ENCODE measurements at regions not wholly inside any gene's neighbourhood (a gene's known extent, or its start where the extent isn't known, plus 50 kb on each side); places are given as distances from the start of the nearest gene placed in this dataset.

DNA sequence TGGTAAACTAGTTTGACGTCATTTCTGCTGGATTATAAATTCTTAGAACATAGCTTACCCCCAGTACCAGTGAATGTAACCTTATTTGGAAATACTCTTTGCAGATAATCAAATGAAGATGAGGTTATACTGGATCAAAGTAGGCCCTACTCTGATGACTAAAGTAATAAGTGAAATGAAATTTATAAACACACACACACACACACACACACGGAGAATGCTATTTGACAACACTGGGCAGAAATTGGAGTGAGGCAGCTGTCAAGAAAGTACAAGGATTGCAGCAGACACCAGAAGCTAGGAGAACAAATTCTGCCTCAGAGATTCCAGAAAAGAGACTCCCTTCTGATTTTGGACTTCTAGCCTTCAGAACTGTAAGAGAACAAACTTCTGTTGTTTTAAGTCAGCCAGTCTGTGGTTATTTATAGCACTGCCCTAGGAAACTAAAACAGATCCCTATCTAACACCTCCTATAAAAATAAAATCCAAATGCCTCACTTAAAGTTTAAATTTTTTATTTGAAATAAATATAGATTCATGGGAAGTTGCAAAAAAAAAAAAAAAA, 448.6 kb downstream of the PCDH18 start:
- no peak for TF ChIP-seq EP300 (IDR thresholded peaks at IDR 0.05)
- TF ChIP-seq POLR2AphosphoS5 (IDR thresholded peaks at IDR 0.05): no peak
- TF ChIP-seq, protein P1, sequence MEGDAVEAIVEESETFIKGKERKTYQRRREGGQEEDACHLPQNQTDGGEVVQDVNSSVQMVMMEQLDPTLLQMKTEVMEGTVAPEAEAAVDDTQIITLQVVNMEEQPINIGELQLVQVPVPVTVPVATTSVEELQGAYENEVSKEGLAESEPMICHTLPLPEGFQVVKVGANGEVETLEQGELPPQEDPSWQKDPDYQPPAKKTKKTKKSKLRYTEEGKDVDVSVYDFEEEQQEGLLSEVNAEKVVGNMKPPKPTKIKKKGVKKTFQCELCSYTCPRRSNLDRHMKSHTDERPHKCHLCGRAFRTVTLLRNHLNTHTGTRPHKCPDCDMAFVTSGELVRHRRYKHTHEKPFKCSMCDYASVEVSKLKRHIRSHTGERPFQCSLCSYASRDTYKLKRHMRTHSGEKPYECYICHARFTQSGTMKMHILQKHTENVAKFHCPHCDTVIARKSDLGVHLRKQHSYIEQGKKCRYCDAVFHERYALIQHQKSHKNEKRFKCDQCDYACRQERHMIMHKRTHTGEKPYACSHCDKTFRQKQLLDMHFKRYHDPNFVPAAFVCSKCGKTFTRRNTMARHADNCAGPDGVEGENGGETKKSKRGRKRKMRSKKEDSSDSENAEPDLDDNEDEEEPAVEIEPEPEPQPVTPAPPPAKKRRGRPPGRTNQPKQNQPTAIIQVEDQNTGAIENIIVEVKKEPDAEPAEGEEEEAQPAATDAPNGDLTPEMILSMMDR (IDR thresholded peaks at IDR 0.05): no peak
- no peak for TF ChIP-seq POLR2A (IDR thresholded peaks at IDR 0.05)
- 58 to 70% methylated on average over 2 of the region's 2 CpGs for WGBS, 2 donors

DNA sequence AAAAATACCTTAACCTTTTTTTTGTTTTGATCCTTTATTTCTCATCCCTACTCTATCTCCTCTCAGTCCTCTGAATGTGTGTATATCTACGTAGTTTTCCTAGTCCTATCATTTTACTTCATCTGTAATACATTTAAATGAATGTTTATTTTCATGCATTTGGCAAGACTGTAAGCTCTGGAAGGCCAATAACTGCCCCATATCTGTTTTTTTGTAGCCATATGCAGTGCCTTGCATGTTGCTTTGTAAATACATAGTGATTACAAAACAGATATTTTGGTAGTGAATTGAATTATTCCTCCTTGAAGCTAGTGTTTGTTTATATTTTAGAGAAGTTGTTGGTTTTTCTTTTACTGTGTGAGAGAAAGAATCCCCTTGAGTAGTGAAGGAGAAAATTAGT, 450.2 kb downstream of the PCDH18 start:
- Histone ChIP-seq H3K36me3 (no peaks in the 10 kb centered on the region), H3K4me3 (no peak overlapping the region), H3K27ac (no peak overlapping the region), H3K27me3 (no peaks in the 10 kb centered on the region), H3K9me3 (no peaks in the 10 kb centered on the region), H3K4me1 (no peaks in the 10 kb centered on the region)
- TF ChIP-seq POLR2A (IDR thresholded peaks at IDR 0.05): no peak
- TF ChIP-seq POLR2AphosphoS5 (IDR thresholded peaks at IDR 0.05): no peak
- TF ChIP-seq, protein P1 (IDR thresholded peaks at IDR 0.05): no peak
- TF ChIP-seq EP300 (IDR thresholded peaks at IDR 0.05): no peak
- DNase-seq: no peak
- no peak for ATAC-seq (ENCODE audit: low FRiP score in 2 of 2)
- 63 to 73% methylated on average over 1 of the region's 1 CpG for WGBS, 2 donors

More for the DNA sequence above, 448.6 kb downstream of the PCDH18 start:
- no peaks in the 10 kb centered on the region for H3K27me3 ChIP-seq
- DNase-seq: no peak
- H3K4me3 ChIP-seq: no peak overlapping the region
- no peak overlapping the region for H3K27ac ChIP-seq
- no peaks in the 10 kb centered on the region for H3K36me3 ChIP-seq
- H3K4me1 ChIP-seq: no peaks in the 10 kb centered on the region
- H3K9me3 ChIP-seq: no peaks in the 10 kb centered on the region
- ATAC-seq (ENCODE audit: low FRiP score in 2 of 2): no peak

DNA sequence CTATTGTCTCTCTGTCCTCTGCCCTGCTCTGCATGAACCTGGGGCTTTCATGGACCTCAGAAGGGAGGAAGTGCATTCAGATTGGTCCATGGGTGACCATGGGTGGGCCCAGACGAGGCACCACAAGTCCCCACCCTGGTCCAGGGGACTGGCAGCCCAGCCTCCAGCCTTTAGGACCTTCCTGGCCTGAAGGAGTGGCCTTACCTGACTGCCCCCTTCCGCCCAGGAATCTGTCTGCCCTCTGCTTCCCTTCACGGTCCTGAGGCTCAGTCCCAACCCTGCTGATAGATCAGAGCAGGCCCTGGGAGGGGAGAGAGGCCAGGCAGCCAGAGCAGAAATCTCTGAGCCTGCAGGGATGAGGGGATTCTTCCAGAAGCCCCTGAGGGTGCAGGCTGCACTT, 455.4 kb downstream of the PCDH18 start:
- H3K9me3 ChIP-seq: no peaks in the 10 kb centered on the region
- H3K27me3 ChIP-seq: no peaks in the 10 kb centered on the region
- no peak overlapping the region for H3K27ac ChIP-seq
- no peaks in the 10 kb centered on the region for H3K36me3 ChIP-seq
- no peak overlapping the region for H3K4me3 ChIP-seq
- TF ChIP-seq, protein P1 (IDR thresholded peaks at IDR 0.05): no peak
- TF ChIP-seq EP300 (IDR thresholded peaks at IDR 0.05) (no peak), POLR2AphosphoS5 (IDR thresholded peaks at IDR 0.05) (no peak), POLR2A (IDR thresholded peaks at IDR 0.05) (no peak)
- ATAC-seq (ENCODE audit: low FRiP score in 2 of 2) (peak; percentile 36 to 70), DNase-seq (no peak)
- 71 to 77% methylated on average over 2 to 3 of the region's 3 CpGs for WGBS, 2 donors
- H3K4me1 ChIP-seq: no peaks in the 10 kb centered on the region

- H3K4me1 ChIP-seq: no peaks in the 10 kb centered on the region
- TF ChIP-seq EP300 (IDR thresholded peaks at IDR 0.05) (no peak), POLR2A (IDR thresholded peaks at IDR 0.05) (no peak), POLR2AphosphoS5 (IDR thresholded peaks at IDR 0.05) (no peak)
- TF ChIP-seq, protein P1 (IDR thresholded peaks at IDR 0.05): no peak
- 74 to 83% methylated on average over 4 of the region's 4 CpGs for WGBS, 2 donors
- no peak overlapping the region for H3K27ac ChIP-seq
- H3K4me3 ChIP-seq: no peak overlapping the region
- no peaks in the 10 kb centered on the region for H3K9me3 ChIP-seq
- DNase-seq (no peak), ATAC-seq (ENCODE audit: low FRiP score in 2 of 2) (no peak)
- H3K36me3 ChIP-seq: no peaks in the 10 kb centered on the region
- no peaks in the 10 kb centered on the region for H3K27me3 ChIP-seq
Observed at GRCh38 chr4:137075586-137075985, 456.7 kb downstream of the PCDH18 start.

DNA sequence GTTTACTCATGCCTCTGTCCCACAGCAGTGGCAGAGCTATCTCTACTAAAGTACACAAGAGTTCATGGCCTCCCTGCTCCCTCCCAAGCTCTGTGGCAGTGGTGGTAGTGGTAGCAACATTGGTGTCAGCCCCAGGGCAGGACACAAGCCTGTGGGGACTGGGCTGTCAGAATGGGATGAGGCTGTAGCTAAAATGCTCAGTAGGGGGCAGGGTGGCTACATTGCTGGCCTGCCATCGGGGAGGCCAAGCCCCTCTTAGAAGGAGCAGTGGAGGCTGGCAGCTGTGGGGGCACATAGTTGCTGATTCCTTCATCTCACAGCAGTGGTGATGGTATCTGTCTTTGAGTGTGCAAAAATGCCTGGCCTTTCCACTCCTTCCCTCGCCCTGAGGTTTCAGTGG, 461.7 kb downstream of the PCDH18 start:
- Histone ChIP-seq H3K4me3 (no peak overlapping the region), H3K36me3 (no peaks in the 10 kb centered on the region), H3K9me3 (no peaks in the 10 kb centered on the region), H3K4me1 (no peaks in the 10 kb centered on the region), H3K27ac (no peak overlapping the region), H3K27me3 (no peaks in the 10 kb centered on the region)
- 90% methylated on average over 2 of the region's 2 CpGs; no CpG with 5 or more reads in 1 of the 2 donors for WGBS, 2 donors
- DNase-seq (no peak), ATAC-seq (ENCODE audit: low FRiP score in 2 of 2) (peak in 1 of 2 donors; percentile 57)
- TF ChIP-seq, protein P1 (IDR thresholded peaks at IDR 0.05): no peak
- TF ChIP-seq POLR2A (IDR thresholded peaks at IDR 0.05) (no peak), POLR2AphosphoS5 (IDR thresholded peaks at IDR 0.05) (no peak), EP300 (IDR thresholded peaks at IDR 0.05) (no peak)
